ENCODE measurements at regions not wholly inside any gene's neighbourhood (a gene's known extent, or its start where the extent isn't known, plus 50 kb on each side); places are given as distances from the start of the nearest gene placed in this dataset.
"Not testable (repeated sequence)": the region's sequence is repeated elsewhere in the genome, so short reads cannot be mapped to it uniquely, and the experiment has no call there.

GRCh38 chr3:5504135-5504534 is 316.6 kb downstream of the EDEM1 start:
- Histone ChIP-seq H3K4me1 (no peaks in the 10 kb centered on the region), H3K9me3 (peaks cover 3 to 20% (median 10%) of the 10 kb centered on the region in 4 donors), H3K4me3 (no peak overlapping the region), H3K27ac (no peak overlapping the region), H3K36me3 (no peaks in the 10 kb centered on the region), H3K27me3 (no peaks in the 10 kb centered on the region)
- WGBS, 5 donors, result 58 to 69% (median 62%) methylated on average over 5 of the region's 5 CpGs
- no peak for DNase-seq
- TF ChIP-seq POLR2AphosphoS5 (IDR thresholded peaks at IDR 0.05) (no peak), CTCF (IDR thresholded peaks at IDR 0.05) (no peak), POLR2A (IDR thresholded peaks at IDR 0.05) (no peak), EP300 (IDR thresholded peaks at IDR 0.05) (no peak)
- intact Hi-C loops (cut with DNase I; ENCODE audit: low total_unique reads), result no loop called here

- Histone ChIP-seq H3K36me3 (no peaks in the 10 kb centered on the region), H3K27me3 (no peaks in the 10 kb centered on the region), H3K27ac (no peak overlapping the region), H3K9me3 (peaks cover 3 to 30% (median 20%) of the 10 kb centered on the region in 4 donors), H3K4me3 (no peak overlapping the region), H3K4me1 (no peaks in the 10 kb centered on the region)
- intact Hi-C loops (cut with DNase I; ENCODE audit: low total_unique reads), result no loop called here
- WGBS, 5 donors, result 88 to 96% (median 93%) methylated on average over 3 of the region's 3 CpGs
- DNase-seq, result no peak
- no peak for TF ChIP-seq EP300 (IDR thresholded peaks at IDR 0.05)
- TF ChIP-seq POLR2A (IDR thresholded peaks at IDR 0.05), result no peak
- TF ChIP-seq POLR2AphosphoS5 (IDR thresholded peaks at IDR 0.05), result no peak
- no peak for TF ChIP-seq CTCF (IDR thresholded peaks at IDR 0.05)
These were observed 317.7 kb downstream of the EDEM1 start for GRCh38 chr3:5505163-5505562.

GRCh38 chr3:5505997-5506396 is 318.5 kb downstream of the EDEM1 start:
- H3K27ac ChIP-seq, result no peak overlapping the region
- 64 to 84% (median 77%) methylated on average over 2 of the region's 2 CpGs for WGBS, 5 donors
- intact Hi-C loops (cut with DNase I; ENCODE audit: low total_unique reads), result no loop called here
- peaks cover 3 to 39% (median 27%) of the 10 kb centered on the region in 4 donors for H3K9me3 ChIP-seq
- H3K4me1 ChIP-seq, result no peaks in the 10 kb centered on the region
- DNase-seq, result no peak
- H3K4me3 ChIP-seq, result no peak overlapping the region
- TF ChIP-seq POLR2AphosphoS5 (IDR thresholded peaks at IDR 0.05), result no peak
- TF ChIP-seq EP300 (IDR thresholded peaks at IDR 0.05), result no peak
- TF ChIP-seq POLR2A (IDR thresholded peaks at IDR 0.05), result no peak
- no peak for TF ChIP-seq CTCF (IDR thresholded peaks at IDR 0.05)
- H3K27me3 ChIP-seq, result no peaks in the 10 kb centered on the region
- no peaks in the 10 kb centered on the region for H3K36me3 ChIP-seq

GRCh38 chr3:5508860-5509259 is 321.4 kb downstream of the EDEM1 start:
- DNase-seq; intact Hi-C loops (cut with DNase I; ENCODE audit: low total_unique reads); H3K27me3 ChIP-seq; H3K4me1 ChIP-seq; H3K4me3 ChIP-seq; H3K36me3 ChIP-seq; H3K27ac ChIP-seq: not testable (repeated sequence)
- 76 to 88% (median 83%) methylated on average over 3 of the region's 3 CpGs for WGBS, 5 donors
- H3K9me3 ChIP-seq, result peaks cover 3 to 57% (median 37%) of the 10 kb centered on the region in 4 donors

GRCh38 chr3:5510300-5510699 is 322.8 kb downstream of the EDEM1 start:
- WGBS, 5 donors, result 73 to 96% (median 87%) methylated on average over 5 of the region's 5 CpGs
- no peak overlapping the region for H3K4me3 ChIP-seq
- intact Hi-C loops (cut with DNase I; ENCODE audit: low total_unique reads), result no loop called here
- no peaks in the 10 kb centered on the region for H3K4me1 ChIP-seq
- no peaks in the 10 kb centered on the region for H3K27me3 ChIP-seq
- no peak for DNase-seq
- peaks cover 3 to 68% (median 41%) of the 10 kb centered on the region in 4 donors for H3K9me3 ChIP-seq
- no peaks in the 10 kb centered on the region for H3K36me3 ChIP-seq
- TF ChIP-seq POLR2A (IDR thresholded peaks at IDR 0.05) (no peak), EP300 (IDR thresholded peaks at IDR 0.05) (no peak), POLR2AphosphoS5 (IDR thresholded peaks at IDR 0.05) (no peak)
- no peak overlapping the region for H3K27ac ChIP-seq

Measured in stomach (tissue), 8 donors.